GM12872 (cell line): ENCODE measurements at regions not wholly inside any gene's neighbourhood (a gene's known extent, or its start where the extent isn't known, plus 50 kb on each side); places are given as distances from the start of the nearest gene placed in this dataset.

Experiments
- TF ChIP-seq, protein P1 (sequence below): IDR thresholded peaks from 3 replicates; pipeline ENCODE4 v1.5.1; 2011; ENCODE audit warnings: low read depth, mild to moderate bottlenecking, low read length, moderate library complexity; ENCODE audit not compliant: insufficient read depth

DNA sequence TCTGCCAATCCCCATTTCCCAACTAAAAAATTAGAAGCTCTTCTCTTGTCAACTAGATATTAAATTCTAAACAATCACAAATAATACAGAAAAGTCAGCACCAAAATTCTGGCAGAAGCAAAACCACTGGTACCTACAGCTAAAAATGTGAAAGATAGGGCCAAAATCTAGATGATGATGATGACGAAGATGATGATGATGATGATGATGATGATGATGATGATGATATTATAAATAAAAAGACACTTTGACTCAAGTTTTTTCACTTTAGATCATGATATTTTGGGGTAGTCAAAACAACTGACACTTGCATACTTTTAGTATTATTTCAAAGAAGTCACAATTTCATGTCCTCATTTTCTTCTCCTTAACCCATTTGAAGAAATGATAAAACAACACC is 470.1 kb upstream of the NR2F2 start:
- TF ChIP-seq, protein P1, sequence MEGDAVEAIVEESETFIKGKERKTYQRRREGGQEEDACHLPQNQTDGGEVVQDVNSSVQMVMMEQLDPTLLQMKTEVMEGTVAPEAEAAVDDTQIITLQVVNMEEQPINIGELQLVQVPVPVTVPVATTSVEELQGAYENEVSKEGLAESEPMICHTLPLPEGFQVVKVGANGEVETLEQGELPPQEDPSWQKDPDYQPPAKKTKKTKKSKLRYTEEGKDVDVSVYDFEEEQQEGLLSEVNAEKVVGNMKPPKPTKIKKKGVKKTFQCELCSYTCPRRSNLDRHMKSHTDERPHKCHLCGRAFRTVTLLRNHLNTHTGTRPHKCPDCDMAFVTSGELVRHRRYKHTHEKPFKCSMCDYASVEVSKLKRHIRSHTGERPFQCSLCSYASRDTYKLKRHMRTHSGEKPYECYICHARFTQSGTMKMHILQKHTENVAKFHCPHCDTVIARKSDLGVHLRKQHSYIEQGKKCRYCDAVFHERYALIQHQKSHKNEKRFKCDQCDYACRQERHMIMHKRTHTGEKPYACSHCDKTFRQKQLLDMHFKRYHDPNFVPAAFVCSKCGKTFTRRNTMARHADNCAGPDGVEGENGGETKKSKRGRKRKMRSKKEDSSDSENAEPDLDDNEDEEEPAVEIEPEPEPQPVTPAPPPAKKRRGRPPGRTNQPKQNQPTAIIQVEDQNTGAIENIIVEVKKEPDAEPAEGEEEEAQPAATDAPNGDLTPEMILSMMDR = no peak

DNA sequence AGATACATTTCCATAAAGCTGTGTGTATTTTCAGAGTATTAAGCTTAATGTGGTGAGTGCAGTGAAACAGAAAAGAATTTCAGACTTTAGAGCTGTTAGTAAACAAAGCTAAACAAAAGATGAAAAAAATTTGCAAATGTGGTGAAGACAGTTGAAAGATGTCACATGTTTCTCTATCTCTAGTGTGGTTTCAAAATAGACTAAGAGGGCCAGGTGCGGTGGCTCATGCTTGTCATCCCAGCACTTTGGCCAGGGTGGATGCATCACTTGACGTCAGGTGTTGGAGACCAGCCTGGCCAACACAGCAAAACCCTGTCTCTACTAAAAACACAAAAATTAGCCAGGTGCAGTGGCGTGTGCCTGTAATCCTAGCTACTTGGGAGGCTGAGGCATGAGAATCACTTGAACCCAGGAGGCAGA is 466.0 kb upstream of the NR2F2 start:
- TF ChIP-seq, protein P1 = no peak

DNA sequence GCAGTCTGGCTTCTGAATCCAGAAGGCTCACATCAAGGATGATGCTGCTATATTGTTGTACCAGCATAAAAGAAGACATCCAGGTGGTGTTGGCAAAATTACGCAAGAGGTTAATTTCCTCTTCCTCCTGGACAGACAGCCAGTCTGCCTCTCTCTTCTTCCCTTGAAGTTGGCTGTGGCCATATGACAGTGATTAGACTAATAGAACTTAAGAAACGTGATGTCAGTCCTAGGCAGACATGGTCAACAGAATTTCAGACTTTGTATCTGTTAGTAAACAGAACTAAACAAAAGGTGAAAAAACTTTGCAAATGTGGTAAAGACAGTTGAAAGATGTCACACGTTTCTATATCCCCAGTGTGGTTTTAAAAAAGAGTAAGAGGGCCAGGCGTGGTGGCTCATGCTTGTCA is 465.2 kb upstream of the NR2F2 start:
- TF ChIP-seq, protein P1 = no peak

DNA sequence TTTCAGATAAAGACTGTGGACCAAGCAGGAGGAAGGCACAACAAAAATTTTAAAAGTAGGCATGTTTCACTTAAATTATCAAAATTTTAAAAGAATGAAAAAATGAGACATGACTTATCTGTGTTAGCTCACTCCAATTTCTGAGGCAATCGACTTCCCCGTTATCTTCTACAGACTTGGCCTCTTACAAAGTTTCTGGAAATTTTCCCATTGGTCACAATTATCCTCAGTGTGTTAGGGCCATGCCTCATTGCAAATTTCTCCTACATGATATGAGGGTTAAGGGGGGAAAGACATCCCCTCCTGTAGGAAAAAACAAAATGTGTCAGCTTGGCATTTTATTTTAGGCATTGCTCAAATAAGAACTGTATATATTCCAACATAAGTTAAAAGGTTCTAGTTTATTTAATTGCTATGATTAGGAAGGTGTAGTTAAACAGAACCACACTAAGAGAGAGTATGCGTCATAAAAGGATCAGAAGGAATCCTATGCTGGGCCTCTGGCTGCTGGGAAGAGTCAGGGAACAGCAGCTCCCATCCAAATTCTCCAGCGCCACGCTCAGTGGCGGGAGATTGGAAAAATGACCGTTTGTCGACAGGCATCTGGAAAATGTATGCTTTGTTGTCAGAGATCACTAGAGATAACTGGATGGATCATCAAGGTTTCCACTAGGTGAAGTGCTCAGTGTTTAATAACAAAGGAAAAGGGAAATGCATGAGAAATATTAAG is 463.6 kb upstream of the NR2F2 start:
- TF ChIP-seq, protein P1 = no peak

DNA sequence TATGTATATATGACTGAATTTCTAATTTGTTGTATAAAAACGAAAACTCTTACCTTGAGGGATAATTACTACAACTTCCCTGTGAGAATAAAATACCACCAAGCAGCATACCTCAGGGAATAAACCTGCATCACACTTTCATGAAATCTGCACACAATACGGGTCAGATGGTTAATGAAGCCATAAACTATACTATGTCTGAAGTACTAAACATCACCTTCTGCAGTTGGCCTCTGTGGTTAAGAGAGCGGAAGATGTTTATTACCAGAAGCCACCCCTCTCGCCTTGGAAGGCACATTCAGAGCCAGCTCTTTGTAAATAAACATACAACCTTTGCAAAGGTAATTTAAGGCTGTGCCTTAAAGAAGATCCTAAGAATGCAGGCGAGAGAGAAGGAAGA is 462.1 kb upstream of the NR2F2 start:
- TF ChIP-seq, protein P1 = no peak

DNA sequence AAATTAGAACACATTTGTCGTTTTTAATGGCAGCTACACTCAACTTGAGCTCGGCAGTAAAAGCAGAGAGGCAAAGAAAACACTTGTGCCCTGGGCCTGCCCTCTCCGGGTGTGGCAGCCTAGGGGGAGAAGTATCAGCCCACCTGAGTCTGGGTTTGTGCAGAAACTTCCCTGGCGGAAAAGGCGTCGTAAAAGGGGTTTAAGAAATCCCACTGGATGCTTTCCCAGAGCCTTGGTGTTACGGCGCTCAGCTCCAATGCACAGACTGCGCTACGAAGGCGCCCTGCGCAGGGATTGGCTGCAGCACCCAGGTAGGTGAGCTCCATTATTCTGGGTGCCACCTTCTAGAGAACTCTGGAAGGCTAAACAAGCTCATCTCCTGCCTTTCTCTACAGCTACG is 461.5 kb upstream of the NR2F2 start:
- TF ChIP-seq, protein P1 = no peak

DNA sequence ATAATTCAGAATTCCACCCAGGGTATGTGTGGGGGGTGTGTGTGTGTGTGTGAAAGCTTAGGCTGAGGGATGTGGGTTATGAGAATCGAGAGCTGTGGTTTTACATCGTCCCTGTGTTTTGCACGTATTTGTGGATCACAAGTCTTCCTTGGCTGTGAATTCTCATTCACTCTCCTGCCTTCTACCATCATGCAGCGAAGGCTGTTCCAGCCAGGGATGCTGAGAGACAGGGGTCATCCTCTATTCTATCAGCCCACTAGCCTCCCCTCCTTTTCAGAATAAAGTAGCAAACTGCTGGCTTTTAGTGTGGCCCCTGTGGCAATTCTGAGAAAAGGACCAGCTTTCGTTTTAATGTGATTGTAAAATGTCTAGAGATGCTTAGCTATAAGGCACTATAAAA is 460.6 kb upstream of the NR2F2 start:
- TF ChIP-seq, protein P1 = no peak

DNA sequence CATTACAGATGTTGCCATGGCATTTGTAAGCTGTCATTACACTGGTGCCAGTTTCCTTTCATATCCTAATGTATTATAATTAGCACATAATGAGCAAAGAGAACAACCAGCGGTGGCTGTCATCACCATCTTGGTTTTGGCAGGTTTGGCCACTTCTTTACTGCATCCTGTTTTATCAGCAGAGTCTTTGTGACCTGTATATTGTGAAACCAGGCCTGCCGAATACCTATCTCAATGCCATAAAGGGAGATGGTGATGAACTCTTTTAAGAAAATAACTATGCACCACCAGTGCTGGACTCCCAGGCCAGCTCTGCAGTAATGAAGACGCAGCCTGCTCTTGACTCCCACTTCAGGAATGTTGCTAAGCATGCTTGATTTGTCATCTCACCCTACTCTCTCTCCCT is 458.1 kb upstream of the NR2F2 start:
- TF ChIP-seq, protein P1 = no peak
